T1000 (cell line): ENCODE measurements at regions not wholly inside any gene's neighbourhood (a gene's known extent, or its start where the extent isn't known, plus 50 kb on each side); places are given as distances from the start of the nearest gene placed in this dataset.
A peak's percentile ranks its signal among the peaks of the same experiment; 100 is the strongest.
"Not testable (repeated sequence)": the region's sequence is repeated elsewhere in the genome, so short reads cannot be mapped to it uniquely, and the experiment has no call there.

Experiments used
- DNase-seq: peaks from one replicate; lab custom pipeline; 2025; ENCODE audit warnings: mixed read lengths; lab: John Stamatoyannopoulos, UW

- no peak for DNase-seq
Observed at GRCh38 chr12:11539156-11539555, 110.3 kb upstream of the ETV6 start.

GRCh38 chr12:11540156-11540555, 109.3 kb upstream of the ETV6 start:
- no peak for DNase-seq

- DNase-seq = no peak
Observed at GRCh38 chr12:11540615-11541310, 108.7 kb upstream of the ETV6 start.

- DNase-seq = no peak
Observed at GRCh38 chr12:11542599-11542998, 106.9 kb upstream of the ETV6 start.

- no peak for DNase-seq
Observed at GRCh38 chr12:11543457-11544158, 105.9 kb upstream of the ETV6 start.

- DNase-seq = no peak
Observed at GRCh38 chr12:11545484-11546330, 103.8 kb upstream of the ETV6 start.

- DNase-seq = not testable (repeated sequence)
Observed at GRCh38 chr12:11546582-11547270, 102.7 kb upstream of the ETV6 start.

- not testable (repeated sequence) for DNase-seq
Observed at GRCh38 chr12:11547271-11547646, 102.2 kb upstream of the ETV6 start.

GRCh38 chr12:11549119-11549518, 100.4 kb upstream of the ETV6 start:
- no peak for DNase-seq

- peak; percentile 6 for DNase-seq
Observed at GRCh38 chr12:11553871-11554533, 95.5 kb upstream of the ETV6 start.

GRCh38 chr12:11555195-11555594, 94.3 kb upstream of the ETV6 start:
- DNase-seq = no peak

- no peak for DNase-seq
Observed at GRCh38 chr12:11555743-11556625, 93.5 kb upstream of the ETV6 start.

- DNase-seq = no peak
Observed at GRCh38 chr12:11556682-11557081, 92.8 kb upstream of the ETV6 start.

- DNase-seq = no peak
Observed at GRCh38 chr12:11559626-11560340, 89.7 kb upstream of the ETV6 start.

GRCh38 chr12:11561411-11561810, 88.1 kb upstream of the ETV6 start:
- no peak for DNase-seq

GRCh38 chr12:11563785-11564739, 85.4 kb upstream of the ETV6 start:
- DNase-seq = no peak

- no peak for DNase-seq
Observed at GRCh38 chr12:11564984-11565651, 84.4 kb upstream of the ETV6 start.

GRCh38 chr12:11565752-11566151, 83.7 kb upstream of the ETV6 start:
- DNase-seq = no peak
